Inflammatory macrophage treated with lipopolysaccharide for 1 hour (primary cell): ENCODE measurements at regions not wholly inside any gene's neighbourhood (a gene's known extent, or its start where the extent isn't known, plus 50 kb on each side); places are given as distances from the start of the nearest gene placed in this dataset.
A peak's percentile ranks its signal among the peaks of the same experiment; 100 is the strongest.

ENCODE experiments used
- DNase-seq, 2 donors: peaks; one replicate each; pipeline ENCODE4 v3.0.0-alpha.2; 2020 to 2022

- no peak for DNase-seq
These were observed 69.9 kb downstream of the SERPINA3 start for GRCh38 chr14:94682061-94682516.

- peak; percentile 8 to 28 for DNase-seq
These were observed 69.3 kb downstream of the SERPINA3 start for GRCh38 chr14:94681300-94682060.

- no peak for DNase-seq
These were observed 68.7 kb downstream of the SERPINA3 start for GRCh38 chr14:94680862-94681288.

- no peak for DNase-seq
These were observed 68.0 kb downstream of the SERPINA3 start for GRCh38 chr14:94679937-94680861.

- DNase-seq: no peak
These were observed 67.1 kb downstream of the SERPINA3 start for GRCh38 chr14:94679106-94679810.

- no peak for DNase-seq
These were observed 65.6 kb downstream of the SERPINA3 start for GRCh38 chr14:94677747-94678146.

GRCh38 chr14:94677213-94677612 lies 65.0 kb downstream of the SERPINA3 start:
- DNase-seq: no peak

GRCh38 chr14:94676495-94677185 lies 64.4 kb downstream of the SERPINA3 start:
- no peak for DNase-seq

- no peak for DNase-seq
These were observed 62.8 kb downstream of the SERPINA3 start for GRCh38 chr14:94675036-94675435.

GRCh38 chr14:94673781-94674231 lies 61.6 kb downstream of the SERPINA3 start:
- DNase-seq: no peak
